ENCODE measurements at regions not wholly inside any gene's neighbourhood (a gene's known extent, or its start where the extent isn't known, plus 50 kb on each side); places are given as distances from the start of the nearest gene placed in this dataset.

DNA sequence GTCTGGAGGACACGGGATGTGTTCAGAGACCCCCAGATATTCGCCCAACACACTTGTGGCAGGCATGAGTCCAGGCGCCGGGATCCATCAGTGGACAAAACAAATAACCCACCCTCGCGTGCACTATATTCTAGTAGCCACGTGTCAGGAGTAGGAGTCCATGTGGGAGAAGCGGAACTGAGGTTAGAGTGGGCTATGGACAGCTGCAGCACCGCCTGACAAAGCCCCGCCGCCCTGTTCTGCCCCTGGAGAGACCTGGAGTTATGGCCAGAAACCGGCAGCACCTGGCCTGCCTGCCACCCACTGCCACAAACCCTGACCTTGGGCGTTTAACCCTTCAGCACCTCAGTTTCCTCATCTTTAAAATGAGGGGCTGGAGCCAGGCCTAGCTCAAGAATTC, 181.0 kb upstream of the RNF32 start:
- H3K4me1 ChIP-seq = no peaks in the 10 kb centered on the region
- TF ChIP-seq EP300 (IDR thresholded peaks at IDR 0.05) (no peak), CTCF (IDR thresholded peaks at IDR 0.05) (no peak), POLR2A (IDR thresholded peaks at IDR 0.05) (no peak), POLR2AphosphoS5 (IDR thresholded peaks at IDR 0.05) (no peak)
- H3K4me3 ChIP-seq = no peak overlapping the region
- 90 to 96% methylated on average over 5 to 7 of the region's 13 CpGs for WGBS, 2 donors (ENCODE audit: low coverage in 1 of 2)
- ATAC-seq = no peak
- H3K27ac ChIP-seq = no peak overlapping the region
- H3K36me3 ChIP-seq = no peaks in the 10 kb centered on the region
- peaks cover 0 to 9% (median 0%) of the 10 kb centered on the region in 3 donors for H3K9me3 ChIP-seq
- H3K27me3 ChIP-seq = peaks cover 27% of the 10 kb centered on the region

DNA sequence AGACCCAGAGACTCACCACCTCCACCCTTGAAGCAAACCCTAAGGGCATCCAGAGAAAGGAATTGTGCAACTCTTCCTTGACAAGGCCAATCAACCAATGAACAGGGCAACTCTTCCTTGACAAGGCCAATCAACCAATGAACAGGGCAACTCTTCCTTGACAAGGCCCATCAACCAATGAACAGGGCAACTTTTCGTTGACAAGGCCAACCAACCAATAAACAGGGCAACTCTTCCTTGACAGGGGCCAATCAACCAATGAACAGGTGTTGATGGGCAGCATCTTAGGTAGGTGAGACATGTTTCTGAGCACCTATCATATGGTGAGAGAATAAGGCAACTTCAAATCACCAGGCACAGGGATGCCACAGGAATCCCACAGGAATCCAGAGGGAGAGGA, 181.5 kb upstream of the RNF32 start:
- H3K9me3 ChIP-seq = peaks cover 0 to 3% (median 0%) of the 10 kb centered on the region in 3 donors
- peaks cover 27% of the 10 kb centered on the region for H3K27me3 ChIP-seq
- no peak for ATAC-seq
- no peaks in the 10 kb centered on the region for H3K4me1 ChIP-seq
- no peak overlapping the region for H3K4me3 ChIP-seq
- WGBS, 2 donors (ENCODE audit: low coverage in 1 of 2) = no CpG with 5 or more reads among the region's 1 CpG
- H3K27ac ChIP-seq = no peak overlapping the region
- TF ChIP-seq POLR2A (IDR thresholded peaks at IDR 0.05) = no peak
- H3K36me3 ChIP-seq = no peaks in the 10 kb centered on the region

DNA sequence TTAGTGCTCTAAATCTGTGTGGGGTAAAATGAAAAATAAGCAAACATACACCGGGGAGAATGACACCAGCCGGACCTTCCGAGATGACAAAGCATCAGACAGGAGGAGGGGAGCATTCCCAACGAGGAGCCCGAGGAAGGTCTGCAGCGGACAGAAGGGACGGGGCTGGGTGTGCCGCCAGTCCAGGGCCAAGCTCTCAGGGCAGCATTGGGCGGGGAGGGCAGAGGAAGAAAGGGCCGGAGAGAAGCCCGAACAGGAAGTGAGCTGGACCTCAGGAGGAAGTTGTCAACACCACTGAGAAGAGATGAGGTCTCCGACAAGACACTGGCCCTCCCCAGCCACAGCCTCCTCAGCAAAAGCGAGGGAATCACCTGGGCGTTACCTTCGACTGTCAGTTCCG, 182.6 kb upstream of the RNF32 start:
- Histone ChIP-seq H3K27ac (no peak overlapping the region), H3K9me3 (no peaks in the 10 kb centered on the region), H3K4me3 (no peak overlapping the region), H3K36me3 (no peaks in the 10 kb centered on the region), H3K27me3 (peaks cover 25% of the 10 kb centered on the region), H3K4me1 (no peaks in the 10 kb centered on the region)
- no peak for ATAC-seq
- WGBS, 2 donors (ENCODE audit: low coverage in 1 of 2) = 82% methylated on average over 12 of the region's 16 CpGs; no CpG with 5 or more reads in 1 of the 2 donors
- no peak for TF ChIP-seq POLR2A (IDR thresholded peaks at IDR 0.05)
- no peak for TF ChIP-seq EP300 (IDR thresholded peaks at IDR 0.05)
- no peak for TF ChIP-seq POLR2AphosphoS5 (IDR thresholded peaks at IDR 0.05)
- no peak for TF ChIP-seq CTCF (IDR thresholded peaks at IDR 0.05)

DNA sequence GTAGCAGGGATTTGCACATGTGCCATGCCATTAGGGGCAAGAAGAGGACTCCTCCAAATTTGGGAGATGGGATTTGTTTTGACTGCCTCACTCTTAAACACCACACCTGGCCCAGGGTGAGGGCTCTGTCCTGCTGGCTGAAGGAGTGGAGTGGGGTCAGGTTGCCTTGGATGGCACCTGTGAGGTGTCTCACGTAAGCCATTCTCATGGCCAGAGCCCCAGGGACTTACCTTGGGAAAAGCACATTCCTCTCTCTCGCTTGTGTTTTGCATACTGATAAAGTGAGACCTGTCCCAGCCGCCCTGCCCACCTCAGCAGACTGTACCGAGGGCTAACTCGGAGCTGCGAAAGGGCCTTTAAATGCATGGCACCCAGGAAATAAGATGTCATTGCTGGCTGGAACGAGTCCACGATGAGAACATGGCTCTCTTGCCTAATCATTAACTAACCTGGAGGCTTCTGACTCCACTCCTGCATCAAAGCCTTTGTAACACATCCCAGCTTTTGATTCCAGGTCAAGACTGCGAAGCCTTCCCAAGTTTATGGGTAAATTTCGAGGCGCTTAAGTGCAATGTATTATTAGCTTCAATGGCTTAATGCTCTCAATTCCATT, 184.0 kb upstream of the RNF32 start:
- peaks cover 25% of the 10 kb centered on the region for H3K27me3 ChIP-seq
- H3K36me3 ChIP-seq = no peaks in the 10 kb centered on the region
- ATAC-seq = no peak
- no peaks in the 10 kb centered on the region for H3K9me3 ChIP-seq
- H3K27ac ChIP-seq = no peak overlapping the region
- no peak overlapping the region for H3K4me3 ChIP-seq
- WGBS, 2 donors (ENCODE audit: low coverage in 1 of 2) = 81 to 87% methylated on average over 7 to 9 of the region's 11 CpGs
- no peaks in the 10 kb centered on the region for H3K4me1 ChIP-seq
- TF ChIP-seq POLR2AphosphoS5 (IDR thresholded peaks at IDR 0.05) (no peak), EP300 (IDR thresholded peaks at IDR 0.05) (no peak), CTCF (IDR thresholded peaks at IDR 0.05) (no peak), POLR2A (IDR thresholded peaks at IDR 0.05) (no peak)

GRCh38 chr7:156456032-156456431, 184.5 kb upstream of the RNF32 start:
- 62 to 81% methylated on average over 8 of the region's 8 CpGs for WGBS, 2 donors (ENCODE audit: low coverage in 1 of 2)
- Histone ChIP-seq H3K4me3 (no peak overlapping the region), H3K36me3 (no peaks in the 10 kb centered on the region), H3K27me3 (peaks cover 25% of the 10 kb centered on the region), H3K27ac (no peak overlapping the region), H3K9me3 (no peaks in the 10 kb centered on the region), H3K4me1 (no peaks in the 10 kb centered on the region)
- TF ChIP-seq CTCF (IDR thresholded peaks at IDR 0.05) (no peak), EP300 (IDR thresholded peaks at IDR 0.05) (no peak), POLR2AphosphoS5 (IDR thresholded peaks at IDR 0.05) (no peak), POLR2A (IDR thresholded peaks at IDR 0.05) (no peak)
- no peak for ATAC-seq
